ENCODE measurements at regions not wholly inside any gene's neighbourhood (a gene's known extent, or its start where the extent isn't known, plus 50 kb on each side); places are given as distances from the start of the nearest gene placed in this dataset.
"Not testable (repeated sequence)": the region's sequence is repeated elsewhere in the genome, so short reads cannot be mapped to it uniquely, and the experiment has no call there.

DNA sequence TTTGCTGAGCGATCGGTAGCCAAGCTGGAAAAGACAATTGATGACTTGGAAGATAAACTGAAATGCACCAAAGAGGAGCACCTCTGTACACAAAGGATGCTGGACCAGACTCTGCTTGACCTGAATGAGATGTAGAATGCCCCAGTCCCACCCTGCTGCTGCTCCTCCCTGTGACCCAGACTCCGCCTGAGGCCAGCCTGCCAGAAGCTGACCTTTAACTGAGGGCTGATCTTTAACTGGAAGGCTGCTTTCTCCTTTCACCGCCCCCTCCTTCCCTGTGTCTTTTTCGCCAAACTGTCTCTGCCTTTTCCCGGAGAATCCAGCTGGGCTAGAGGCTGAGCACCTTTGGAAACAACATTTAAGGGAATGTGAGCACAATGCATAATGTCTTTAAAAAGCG is 109.0 kb upstream of the TOX3 start:
- not testable (repeated sequence) for H3K4me1 Mint-ChIP-seq (ENCODE audit: low read depth); DNase-seq (ENCODE audit: low spot score); H3K27me3 Mint-ChIP-seq (ENCODE audit: low read depth); H3K36me3 Mint-ChIP-seq (ENCODE audit: low read depth); H3K27ac Mint-ChIP-seq; H3K4me3 Mint-ChIP-seq
- H3K9me3 Mint-ChIP-seq: peaks cover 25% of the 10 kb centered on the region

DNA sequence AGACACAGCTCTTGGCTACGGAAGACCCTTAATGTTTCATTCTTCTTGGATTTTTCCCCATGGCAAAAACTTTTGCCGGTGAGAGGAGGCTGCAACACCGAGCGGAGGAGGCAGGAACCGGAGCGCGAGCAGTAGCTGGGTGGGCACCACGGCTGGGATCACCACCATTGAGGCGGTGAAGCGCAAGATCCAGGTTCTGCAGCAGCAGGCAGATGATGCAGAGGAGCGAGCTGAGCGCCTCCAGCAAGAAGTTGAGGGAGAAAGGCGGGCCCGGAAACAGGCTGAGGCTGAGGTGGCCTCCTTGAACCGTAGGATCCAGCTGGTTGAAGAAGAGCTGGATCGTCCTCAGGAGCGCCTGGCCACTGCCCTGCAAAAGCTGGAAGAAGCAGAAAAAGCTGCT is 108.2 kb upstream of the TOX3 start:
- not testable (repeated sequence) for DNase-seq (ENCODE audit: low spot score); H3K4me3 Mint-ChIP-seq; H3K4me1 Mint-ChIP-seq (ENCODE audit: low read depth); H3K36me3 Mint-ChIP-seq (ENCODE audit: low read depth); H3K27ac Mint-ChIP-seq; H3K27me3 Mint-ChIP-seq (ENCODE audit: low read depth)
- H3K9me3 Mint-ChIP-seq: peaks cover 21% of the 10 kb centered on the region

DNA sequence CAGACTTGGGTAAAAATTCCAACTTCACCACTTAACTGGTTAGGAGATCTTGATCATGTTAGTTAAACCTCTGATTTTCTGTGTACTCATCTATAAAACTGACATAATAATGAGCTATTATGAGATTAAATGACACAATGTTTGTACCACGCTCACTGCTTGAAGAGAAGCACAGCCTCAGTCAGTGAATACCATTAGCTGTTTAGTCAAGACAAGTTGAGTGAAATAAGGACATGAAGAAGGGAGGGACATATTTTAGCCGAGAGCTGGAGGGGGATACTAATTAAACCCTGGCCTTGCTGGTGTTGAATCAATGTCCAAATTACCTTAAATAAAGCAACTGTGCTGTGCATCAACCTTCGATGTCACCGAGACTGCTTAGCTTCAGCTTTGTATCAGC is 105.1 kb upstream of the TOX3 start:
- Mint-ChIP-seq H3K4me3 (no peak overlapping the region), H3K9me3 (peaks cover 4% of the 10 kb centered on the region)

DNA sequence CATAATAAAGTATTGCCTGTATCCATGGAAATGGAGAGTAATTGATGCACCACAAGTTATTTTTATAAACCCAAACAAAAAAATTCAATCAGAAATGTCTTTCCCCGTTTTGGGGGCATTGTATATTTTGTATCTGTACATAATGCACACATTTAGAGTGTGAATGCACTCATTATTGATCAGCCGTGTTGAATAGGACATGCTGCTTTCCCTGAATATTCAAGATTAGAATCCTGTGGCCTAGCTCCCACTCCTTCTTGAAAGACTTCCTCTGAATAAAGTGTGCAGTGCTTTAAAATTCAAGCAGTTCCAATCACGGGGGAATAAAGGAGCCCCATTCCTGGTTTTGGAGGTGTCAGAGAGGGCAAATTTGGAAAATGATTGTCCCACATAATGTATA is 103.8 kb upstream of the TOX3 start:
- DNase-seq (ENCODE audit: low spot score): no peak
- H3K4me3 Mint-ChIP-seq: no peak overlapping the region
- H3K4me1 Mint-ChIP-seq (ENCODE audit: low read depth): no peaks in the 10 kb centered on the region
- H3K36me3 Mint-ChIP-seq (ENCODE audit: low read depth): no peaks in the 10 kb centered on the region
- no peak overlapping the region for H3K27ac Mint-ChIP-seq
- no peaks in the 10 kb centered on the region for H3K27me3 Mint-ChIP-seq (ENCODE audit: low read depth)
- H3K9me3 Mint-ChIP-seq: peaks cover 4% of the 10 kb centered on the region

More for the DNA sequence above, 105.1 kb upstream of the TOX3 start:
- no peak for DNase-seq (ENCODE audit: low spot score)
- H3K36me3 Mint-ChIP-seq (ENCODE audit: low read depth): no peaks in the 10 kb centered on the region
- H3K4me1 Mint-ChIP-seq (ENCODE audit: low read depth): no peaks in the 10 kb centered on the region
- H3K27me3 Mint-ChIP-seq (ENCODE audit: low read depth): no peaks in the 10 kb centered on the region
- no peak overlapping the region for H3K27ac Mint-ChIP-seq

DNA sequence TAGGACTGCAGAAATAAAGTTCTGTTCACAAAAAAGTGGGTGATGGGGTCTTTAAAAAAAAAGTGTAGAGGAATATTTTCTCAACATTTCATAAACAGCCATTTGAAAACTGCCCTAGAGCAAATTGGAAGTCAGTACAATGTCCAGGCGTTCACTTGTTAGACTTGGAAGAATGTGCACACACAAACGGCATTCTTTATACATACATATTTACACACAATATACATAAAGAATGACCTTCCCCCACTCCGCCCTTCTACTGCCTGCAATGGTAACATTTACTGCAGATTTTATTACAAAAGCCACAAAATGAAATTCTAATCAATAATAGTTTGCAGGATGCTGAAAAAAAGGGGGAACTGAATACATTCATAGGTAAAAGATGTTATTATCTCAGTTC is 103.4 kb upstream of the TOX3 start:
- Mint-ChIP-seq H3K4me3 (no peak overlapping the region), H3K9me3 (peaks cover under 1% of the 10 kb centered on the region), H3K4me1 (ENCODE audit: low read depth) (no peaks in the 10 kb centered on the region), H3K27ac (no peak overlapping the region), H3K36me3 (ENCODE audit: low read depth) (no peaks in the 10 kb centered on the region), H3K27me3 (ENCODE audit: low read depth) (no peaks in the 10 kb centered on the region)
- no peak for DNase-seq (ENCODE audit: low spot score)

DNA sequence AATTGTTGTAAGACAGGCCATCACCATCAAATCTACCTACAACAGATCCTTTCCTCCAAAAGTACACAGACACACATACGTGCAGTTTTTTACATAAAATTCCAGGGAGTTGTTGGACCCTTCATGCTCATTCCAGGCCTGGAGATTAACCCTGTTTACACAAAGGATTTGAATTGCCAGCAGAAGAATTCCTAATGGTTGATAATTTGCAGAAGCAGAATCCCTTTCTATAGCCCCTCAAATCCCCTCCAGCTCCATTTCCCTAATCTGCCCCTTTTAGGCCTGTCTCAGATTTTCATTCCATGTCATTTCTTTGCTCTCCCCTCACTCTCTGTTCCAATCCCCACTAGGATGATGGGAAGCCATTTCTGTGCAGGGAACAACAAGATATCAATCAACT is 102.9 kb upstream of the TOX3 start:
- H3K27ac Mint-ChIP-seq: no peak overlapping the region
- H3K27me3 Mint-ChIP-seq (ENCODE audit: low read depth): no peaks in the 10 kb centered on the region
- DNase-seq (ENCODE audit: low spot score): no peak
- H3K4me1 Mint-ChIP-seq (ENCODE audit: low read depth): no peaks in the 10 kb centered on the region
- H3K4me3 Mint-ChIP-seq: no peak overlapping the region
- H3K9me3 Mint-ChIP-seq: no peaks in the 10 kb centered on the region
- H3K36me3 Mint-ChIP-seq (ENCODE audit: low read depth): no peaks in the 10 kb centered on the region

DNA sequence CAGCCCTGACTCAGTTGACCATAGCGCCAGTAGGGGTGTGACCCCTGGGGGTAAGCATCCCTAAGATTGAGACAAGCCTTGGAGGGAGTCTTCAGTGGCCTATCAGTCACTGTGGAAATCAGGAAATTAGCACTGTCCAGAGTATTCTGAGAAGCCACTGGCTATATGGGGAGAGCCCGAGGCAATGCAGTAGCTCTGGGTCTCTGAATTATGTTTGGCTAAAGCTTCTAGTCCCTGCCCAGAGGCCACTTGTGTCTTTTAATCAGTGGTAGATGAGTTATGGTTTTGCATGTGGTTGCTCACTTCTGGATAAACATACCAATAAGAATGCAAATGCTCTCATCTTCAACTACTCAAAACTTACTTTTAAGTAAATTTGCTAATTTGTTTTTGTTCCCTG is 100.6 kb upstream of the TOX3 start:
- H3K27ac Mint-ChIP-seq: no peak overlapping the region
- H3K4me1 Mint-ChIP-seq (ENCODE audit: low read depth): no peaks in the 10 kb centered on the region
- DNase-seq (ENCODE audit: low spot score): no peak
- no peak overlapping the region for H3K4me3 Mint-ChIP-seq
- H3K36me3 Mint-ChIP-seq (ENCODE audit: low read depth): no peaks in the 10 kb centered on the region
- H3K9me3 Mint-ChIP-seq: no peaks in the 10 kb centered on the region
- H3K27me3 Mint-ChIP-seq (ENCODE audit: low read depth): no peaks in the 10 kb centered on the region

DNA sequence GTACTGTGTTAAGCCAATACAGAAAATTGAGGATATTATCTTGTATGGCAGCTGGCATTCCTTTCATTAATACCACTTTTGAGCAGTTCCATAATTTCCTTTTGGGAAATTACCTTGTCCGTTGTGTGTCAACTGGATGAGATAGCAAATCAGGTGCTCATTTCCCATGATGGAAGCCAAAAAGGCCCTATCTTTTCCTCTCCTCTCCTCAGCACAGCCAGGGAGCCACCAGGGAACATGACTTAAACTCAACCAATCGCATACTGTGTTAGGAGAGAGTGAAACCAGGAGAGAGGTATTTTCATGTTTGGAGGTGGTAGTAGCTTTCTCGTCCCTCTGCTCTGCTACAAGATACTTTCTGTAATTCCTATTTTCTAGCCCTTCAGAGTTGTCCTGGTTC is 96.1 kb upstream of the TOX3 start:
- no peak overlapping the region for H3K27ac Mint-ChIP-seq
- no peaks in the 10 kb centered on the region for H3K27me3 Mint-ChIP-seq (ENCODE audit: low read depth)
- DNase-seq (ENCODE audit: low spot score): no peak
- H3K4me3 Mint-ChIP-seq: no peak overlapping the region
- peaks cover 4% of the 10 kb centered on the region for H3K9me3 Mint-ChIP-seq
- H3K4me1 Mint-ChIP-seq (ENCODE audit: low read depth): no peaks in the 10 kb centered on the region
- H3K36me3 Mint-ChIP-seq (ENCODE audit: low read depth): no peaks in the 10 kb centered on the region

DNA sequence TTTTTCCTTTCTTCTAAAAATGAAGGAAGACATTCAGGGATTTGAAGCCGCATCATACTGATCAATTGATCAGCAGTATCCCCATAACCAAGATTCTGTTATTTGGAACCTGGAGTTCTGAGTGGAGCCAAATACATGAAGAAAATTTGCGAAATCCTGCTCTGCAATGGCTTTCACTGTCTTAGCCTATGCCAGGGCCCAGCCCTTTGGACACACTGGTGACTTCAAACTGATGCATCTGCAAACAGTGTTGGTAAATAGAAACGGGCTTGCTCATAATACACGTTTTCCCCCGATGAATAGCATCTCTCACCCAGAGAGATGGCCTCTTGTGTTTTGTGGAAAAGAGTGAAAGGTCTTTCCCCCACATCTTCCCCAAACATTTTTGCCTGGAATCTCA is 87.6 kb upstream of the TOX3 start:
- H3K27ac Mint-ChIP-seq: no peak overlapping the region
- H3K9me3 Mint-ChIP-seq: peaks cover 41% of the 10 kb centered on the region
- no peak for DNase-seq (ENCODE audit: low spot score)
- no peaks in the 10 kb centered on the region for H3K4me1 Mint-ChIP-seq (ENCODE audit: low read depth)
- no peaks in the 10 kb centered on the region for H3K36me3 Mint-ChIP-seq (ENCODE audit: low read depth)
- no peaks in the 10 kb centered on the region for H3K27me3 Mint-ChIP-seq (ENCODE audit: low read depth)
- no peak overlapping the region for H3K4me3 Mint-ChIP-seq

DNA sequence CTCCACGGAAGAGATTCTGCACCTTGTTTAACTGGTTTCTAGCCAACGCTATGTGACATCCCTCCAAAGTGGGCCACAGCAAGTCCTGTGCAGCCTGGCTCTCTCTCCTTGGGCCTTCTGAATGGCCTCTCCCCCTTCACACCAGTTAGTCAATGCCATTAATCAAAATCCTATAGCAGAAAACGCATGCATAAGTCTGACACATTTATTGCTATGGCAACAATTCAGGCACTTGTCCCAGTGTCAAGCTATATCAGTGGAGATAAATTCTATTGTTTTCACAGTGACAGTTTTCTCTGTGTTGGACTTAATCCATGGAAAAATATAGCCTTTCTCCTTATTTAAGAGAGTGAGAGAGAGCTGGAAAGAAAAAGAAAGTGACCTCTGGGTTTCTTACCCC is 87.2 kb upstream of the TOX3 start:
- Mint-ChIP-seq H3K27me3 (ENCODE audit: low read depth) (no peaks in the 10 kb centered on the region), H3K4me3 (no peak overlapping the region), H3K27ac (no peak overlapping the region), H3K4me1 (ENCODE audit: low read depth) (no peaks in the 10 kb centered on the region), H3K36me3 (ENCODE audit: low read depth) (no peaks in the 10 kb centered on the region), H3K9me3 (peaks cover 41% of the 10 kb centered on the region)
- no peak for DNase-seq (ENCODE audit: low spot score)

DNA sequence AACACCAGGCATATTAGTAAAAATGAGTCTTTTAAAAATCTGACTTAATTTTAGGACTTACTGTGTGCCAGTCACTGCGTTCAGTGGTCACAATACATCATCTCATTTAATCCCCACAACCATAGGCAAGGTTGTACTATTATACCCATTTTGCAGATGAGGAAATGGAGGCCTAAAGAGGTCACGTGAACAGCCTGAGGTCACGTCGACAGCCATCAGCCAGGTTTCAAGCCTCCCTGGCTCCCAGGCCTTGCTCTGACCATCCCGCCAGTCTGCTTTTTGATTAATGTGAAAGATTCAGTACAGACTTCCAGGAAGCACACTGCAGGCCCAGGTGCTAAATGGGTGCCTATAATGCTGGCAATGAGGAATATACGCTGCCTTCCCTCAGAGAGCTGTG is 86.3 kb upstream of the TOX3 start:
- no peak for DNase-seq (ENCODE audit: low spot score)
- H3K4me1 Mint-ChIP-seq (ENCODE audit: low read depth): no peaks in the 10 kb centered on the region
- H3K27ac Mint-ChIP-seq: no peak overlapping the region
- no peak overlapping the region for H3K4me3 Mint-ChIP-seq
- peaks cover 41% of the 10 kb centered on the region for H3K9me3 Mint-ChIP-seq
- H3K36me3 Mint-ChIP-seq (ENCODE audit: low read depth): no peaks in the 10 kb centered on the region
- H3K27me3 Mint-ChIP-seq (ENCODE audit: low read depth): no peaks in the 10 kb centered on the region

DNA sequence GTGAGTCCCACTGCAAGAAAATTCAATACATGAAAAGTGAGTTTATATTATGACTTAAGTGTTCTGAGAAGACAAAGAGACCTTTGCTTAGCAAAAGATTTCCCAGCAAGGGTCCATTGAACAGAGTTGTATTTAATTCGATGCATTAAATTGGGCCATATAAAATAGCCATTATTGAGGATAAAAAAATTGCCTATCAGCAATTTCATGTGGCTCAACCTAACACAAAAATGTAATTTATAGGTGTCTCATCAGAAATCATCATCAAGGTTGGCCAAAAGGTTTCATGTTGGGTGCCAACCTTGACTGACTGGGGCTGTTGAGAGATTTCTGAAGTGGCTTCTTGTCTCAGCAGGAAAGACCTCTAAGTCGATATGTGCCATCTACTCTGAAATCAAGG is 84.8 kb upstream of the TOX3 start:
- Mint-ChIP-seq H3K36me3 (ENCODE audit: low read depth) (no peaks in the 10 kb centered on the region), H3K27me3 (ENCODE audit: low read depth) (no peaks in the 10 kb centered on the region), H3K27ac (no peak overlapping the region), H3K4me3 (no peak overlapping the region), H3K9me3 (peaks cover 33% of the 10 kb centered on the region), H3K4me1 (ENCODE audit: low read depth) (no peaks in the 10 kb centered on the region)
- DNase-seq (ENCODE audit: low spot score): no peak

DNA sequence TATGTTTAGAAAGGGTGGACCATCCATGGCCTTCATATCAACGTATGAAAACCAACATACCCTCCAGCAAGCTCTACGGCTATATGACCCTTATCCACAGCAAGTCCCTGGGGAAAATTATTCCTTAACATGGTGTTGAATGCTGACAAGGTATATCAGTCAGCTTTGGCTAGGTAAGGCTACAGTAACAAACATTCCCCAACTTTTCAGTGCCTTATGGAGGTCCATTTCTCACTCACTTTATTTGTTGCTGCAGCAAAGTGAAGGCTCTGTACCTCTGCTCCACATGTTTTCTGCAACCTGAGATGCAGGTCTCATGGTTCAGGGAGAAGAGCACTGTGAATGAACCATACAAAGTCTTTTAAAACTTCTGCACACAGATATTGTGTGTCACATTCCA is 83.8 kb upstream of the TOX3 start:
- no peaks in the 10 kb centered on the region for H3K4me1 Mint-ChIP-seq (ENCODE audit: low read depth)
- no peaks in the 10 kb centered on the region for H3K36me3 Mint-ChIP-seq (ENCODE audit: low read depth)
- peaks cover 27% of the 10 kb centered on the region for H3K9me3 Mint-ChIP-seq
- no peaks in the 10 kb centered on the region for H3K27me3 Mint-ChIP-seq (ENCODE audit: low read depth)
- DNase-seq (ENCODE audit: low spot score): no peak
- H3K27ac Mint-ChIP-seq: no peak overlapping the region
- no peak overlapping the region for H3K4me3 Mint-ChIP-seq

DNA sequence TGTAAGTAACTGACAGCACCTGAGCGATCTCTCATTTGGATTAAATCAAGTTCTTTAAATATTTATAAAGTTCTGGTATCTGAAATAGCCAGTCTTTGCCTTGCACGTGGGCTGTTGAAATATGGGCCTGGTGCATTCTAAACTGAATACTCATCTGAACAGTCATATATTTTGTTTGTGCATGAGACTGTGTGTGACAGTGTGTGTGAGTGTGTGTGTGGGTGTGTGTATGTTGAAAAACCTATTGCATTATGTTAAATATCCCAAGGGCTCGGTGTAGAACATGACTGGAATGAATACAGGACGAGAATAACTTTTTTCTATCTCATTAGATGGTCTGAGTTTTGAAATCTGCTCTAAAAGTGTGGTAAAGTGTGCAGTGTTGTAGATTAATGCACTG is 82.4 kb upstream of the TOX3 start:
- Mint-ChIP-seq H3K4me1 (ENCODE audit: low read depth) (no peaks in the 10 kb centered on the region), H3K36me3 (ENCODE audit: low read depth) (no peaks in the 10 kb centered on the region), H3K9me3 (peaks cover 22% of the 10 kb centered on the region), H3K4me3 (no peak overlapping the region), H3K27ac (no peak overlapping the region), H3K27me3 (ENCODE audit: low read depth) (no peaks in the 10 kb centered on the region)
- no peak for DNase-seq (ENCODE audit: low spot score)

DNA sequence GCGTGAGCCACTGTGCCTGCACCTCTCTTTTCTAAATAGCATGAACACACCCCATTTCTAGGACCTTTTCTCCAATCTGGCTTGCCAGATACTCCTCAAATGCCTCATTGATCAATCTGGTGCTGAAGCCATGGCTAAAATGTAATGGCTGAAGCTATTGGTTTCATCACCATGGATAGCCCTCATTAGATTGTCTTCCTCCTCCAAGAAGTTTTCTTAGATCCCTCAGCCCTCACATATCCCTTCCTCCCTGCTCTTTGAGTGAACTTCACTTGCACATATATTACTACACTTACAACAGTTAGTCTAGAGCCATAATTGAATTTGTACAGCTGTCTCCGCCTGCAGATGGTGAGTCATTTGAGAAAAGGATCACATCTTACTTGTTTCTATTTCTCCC is 77.9 kb upstream of the TOX3 start:
- peaks cover 4% of the 10 kb centered on the region for H3K9me3 Mint-ChIP-seq
- H3K27me3 Mint-ChIP-seq (ENCODE audit: low read depth): no peaks in the 10 kb centered on the region
- no peak overlapping the region for H3K27ac Mint-ChIP-seq
- no peak overlapping the region for H3K4me3 Mint-ChIP-seq
- H3K36me3 Mint-ChIP-seq (ENCODE audit: low read depth): no peaks in the 10 kb centered on the region
- DNase-seq (ENCODE audit: low spot score): no peak
- no peaks in the 10 kb centered on the region for H3K4me1 Mint-ChIP-seq (ENCODE audit: low read depth)

DNA sequence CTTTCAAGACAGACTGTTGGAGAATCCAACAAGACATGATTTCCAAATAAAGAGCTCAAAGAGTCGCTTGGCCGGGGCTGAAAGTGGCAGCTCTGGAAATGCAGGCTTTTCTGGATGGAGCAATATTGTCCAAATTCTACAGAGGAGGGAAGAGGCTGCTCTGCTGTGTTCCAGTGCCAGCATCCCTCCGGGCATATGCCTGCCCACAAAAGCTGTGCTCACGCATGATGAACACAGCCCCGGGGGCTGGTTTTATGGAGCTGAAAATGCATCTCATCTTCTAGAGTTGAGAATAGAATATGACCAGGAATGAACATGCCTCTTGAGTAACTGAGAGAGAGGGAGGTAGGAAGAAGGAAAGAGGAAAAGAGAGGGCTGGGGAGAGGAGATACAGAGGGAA is 74.7 kb upstream of the TOX3 start:
- Mint-ChIP-seq H3K36me3 (ENCODE audit: low read depth) (no peaks in the 10 kb centered on the region), H3K9me3 (peaks cover 8% of the 10 kb centered on the region), H3K4me3 (no peak overlapping the region), H3K4me1 (ENCODE audit: low read depth) (no peaks in the 10 kb centered on the region), H3K27me3 (ENCODE audit: low read depth) (no peaks in the 10 kb centered on the region), H3K27ac (no peak overlapping the region)
- no peak for DNase-seq (ENCODE audit: low spot score)
